ENCODE measurements at regions not wholly inside any gene's neighbourhood (a gene's known extent, or its start where the extent isn't known, plus 50 kb on each side); places are given as distances from the start of the nearest gene placed in this dataset.

DNA sequence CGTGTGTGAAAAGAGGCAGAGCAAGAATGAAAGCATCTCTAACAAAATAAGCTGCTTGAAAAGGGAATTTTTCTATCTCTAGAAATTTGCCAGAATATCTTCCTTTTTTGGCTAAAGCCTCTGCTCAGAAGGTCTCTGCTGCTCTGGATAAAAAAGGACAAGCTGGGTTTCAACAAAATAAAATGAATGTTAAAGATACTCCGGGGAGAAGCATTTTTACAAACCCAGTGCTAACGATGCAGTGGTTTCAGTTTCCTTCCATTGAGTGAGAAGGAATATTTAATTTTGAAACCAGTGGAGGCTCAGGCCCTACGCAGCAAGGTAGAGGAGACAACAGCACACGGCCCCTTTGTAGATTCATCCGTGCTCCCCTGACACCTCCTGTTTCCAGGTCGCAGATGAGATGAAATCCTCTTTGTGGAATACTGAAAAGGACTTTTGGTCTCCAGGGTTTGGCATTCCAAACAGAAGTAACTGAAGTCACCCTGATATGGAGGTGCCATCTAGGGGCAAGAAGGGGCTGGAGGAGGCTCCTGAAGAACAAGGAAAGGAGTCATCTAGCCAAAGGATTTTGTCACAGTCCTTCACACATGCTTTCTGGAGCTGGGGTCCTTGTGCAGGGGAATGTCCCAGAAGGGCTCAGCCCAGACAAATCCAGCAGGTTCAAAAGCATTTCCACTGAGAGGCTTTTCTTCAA lies 65.7 kb upstream of the SYT6 start:
- DNase-seq: no peak

DNA sequence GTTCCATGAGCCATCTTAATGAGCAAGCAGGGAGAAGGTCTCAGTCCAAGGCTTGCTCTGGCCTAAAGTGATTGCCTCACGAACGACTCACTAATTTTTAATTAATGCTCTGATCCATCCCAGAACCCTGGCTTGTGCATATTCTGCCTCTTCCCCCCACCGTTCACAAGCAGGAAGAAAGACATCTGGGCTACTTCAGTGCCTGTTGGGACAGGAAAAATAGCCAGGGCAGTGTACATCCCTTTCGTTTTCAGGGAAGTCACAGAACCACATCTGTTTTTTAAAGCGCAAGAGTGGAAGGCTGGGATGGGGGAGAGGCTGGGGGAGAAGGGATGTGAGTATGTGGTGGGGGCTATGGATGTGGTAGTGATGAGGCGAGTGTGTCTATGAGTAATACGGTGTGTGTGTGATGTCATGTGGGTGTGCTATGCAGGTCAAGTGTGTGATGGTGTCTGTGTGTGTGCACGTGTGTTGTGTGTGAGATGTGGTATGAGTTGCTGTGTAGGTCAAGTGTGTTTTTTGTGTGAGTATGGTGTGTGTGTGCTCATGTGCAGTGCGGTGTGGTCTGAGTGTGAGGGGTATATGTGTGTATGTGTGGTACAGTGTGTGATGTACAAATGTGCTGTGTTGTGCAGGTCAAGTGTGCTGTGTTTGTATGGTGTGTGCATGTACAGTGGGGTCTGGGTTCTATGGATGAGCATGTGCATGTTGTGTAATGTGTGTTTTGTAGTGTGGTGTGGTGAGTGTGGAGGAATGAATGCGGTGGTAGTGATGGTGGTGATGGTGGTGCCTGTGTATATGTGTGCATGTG lies 64.9 kb upstream of the SYT6 start:
- no peak for DNase-seq

DNA sequence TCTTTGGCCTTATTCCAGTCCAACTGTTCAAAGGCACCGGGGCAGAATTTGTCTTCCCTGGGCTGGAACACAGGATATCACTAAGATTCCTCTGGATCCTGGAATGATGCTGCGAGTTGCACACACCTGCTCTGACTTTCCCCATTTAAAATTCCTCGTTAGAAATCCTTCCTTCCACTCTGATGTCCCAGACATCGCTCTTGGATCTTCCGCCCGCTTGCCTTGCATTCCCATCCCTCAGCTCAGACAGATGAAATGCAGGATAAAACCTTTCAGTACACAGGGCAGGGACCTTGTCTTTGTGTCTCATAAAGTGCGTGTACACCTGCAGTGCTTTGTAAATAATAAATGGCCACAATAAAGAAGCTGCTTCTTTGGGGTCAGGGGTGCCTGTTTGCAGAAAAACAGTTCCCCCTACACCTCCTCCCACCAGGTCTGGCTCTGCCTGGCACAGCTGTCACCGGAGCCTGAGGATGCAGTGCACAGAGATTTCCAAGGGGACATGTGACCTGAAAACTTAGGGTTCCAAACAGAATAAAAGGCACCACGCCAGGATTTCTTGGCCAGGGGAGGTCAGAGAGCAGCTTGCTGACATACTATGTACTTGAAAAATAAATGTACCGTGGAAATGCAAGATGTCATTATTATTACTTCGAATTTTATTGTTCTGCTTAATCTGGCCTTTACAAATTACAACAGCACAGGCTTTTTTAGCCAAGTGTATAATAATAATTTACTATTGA lies 62.9 kb upstream of the SYT6 start:
- no peak for DNase-seq

DNA sequence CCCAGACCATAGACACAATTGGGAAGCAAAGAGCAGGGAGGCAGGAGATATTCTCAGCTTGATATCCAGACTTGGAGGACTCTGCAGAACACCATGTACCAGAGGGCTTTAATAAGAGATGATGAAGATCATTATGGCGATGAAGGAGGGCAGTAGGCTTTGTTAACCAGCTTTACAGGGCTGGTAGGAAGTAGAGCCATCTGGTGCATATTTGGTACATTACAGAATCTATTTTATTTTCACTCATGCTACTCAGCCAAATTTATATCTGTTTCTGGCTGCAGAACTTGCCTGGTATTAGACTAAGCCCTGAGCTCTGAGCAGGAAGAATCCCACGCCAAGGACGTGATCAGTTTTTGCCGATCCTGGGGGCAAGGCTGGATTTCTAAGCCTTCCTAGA lies 61.8 kb upstream of the SYT6 start:
- no peak for DNase-seq

DNA sequence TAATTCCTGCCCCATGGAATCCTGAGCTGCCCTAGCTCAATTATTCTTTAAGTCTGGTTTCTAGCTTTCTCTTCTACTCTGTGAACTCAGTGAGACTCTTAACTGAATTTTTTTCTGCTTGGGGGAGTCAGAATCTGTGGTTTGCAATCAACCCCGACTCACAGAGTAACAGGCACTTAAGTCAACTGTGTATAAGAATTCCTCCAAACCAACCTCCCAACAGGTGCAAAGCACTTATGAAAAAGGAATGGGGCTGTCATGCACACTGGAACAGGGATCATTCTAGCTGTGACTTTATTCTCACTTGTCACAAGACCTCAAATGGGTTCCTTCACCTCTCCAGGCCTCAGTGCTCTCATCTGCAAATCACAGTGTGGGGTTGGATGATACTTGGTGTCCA lies 60.3 kb upstream of the SYT6 start:
- no peak for DNase-seq

DNA sequence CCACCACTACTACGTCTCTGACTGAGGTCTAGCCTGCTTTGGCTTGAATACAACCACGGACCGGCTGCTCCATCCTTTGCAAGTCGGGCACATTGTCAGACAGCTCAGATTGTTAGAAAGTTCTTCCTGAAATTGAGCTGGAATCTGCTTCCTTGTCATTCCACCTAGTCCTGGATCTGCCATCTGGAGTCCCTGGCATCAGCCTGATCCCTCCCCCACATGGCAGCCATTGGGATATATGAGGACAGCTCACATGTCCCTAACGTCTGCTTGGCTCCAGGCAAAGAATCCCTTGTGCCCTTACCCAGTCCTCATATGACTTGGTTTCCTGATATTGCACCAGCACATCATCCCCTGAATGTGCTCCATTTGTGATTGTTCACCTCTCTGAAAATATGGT lies 56.3 kb upstream of the SYT6 start:
- no peak for DNase-seq

DNA sequence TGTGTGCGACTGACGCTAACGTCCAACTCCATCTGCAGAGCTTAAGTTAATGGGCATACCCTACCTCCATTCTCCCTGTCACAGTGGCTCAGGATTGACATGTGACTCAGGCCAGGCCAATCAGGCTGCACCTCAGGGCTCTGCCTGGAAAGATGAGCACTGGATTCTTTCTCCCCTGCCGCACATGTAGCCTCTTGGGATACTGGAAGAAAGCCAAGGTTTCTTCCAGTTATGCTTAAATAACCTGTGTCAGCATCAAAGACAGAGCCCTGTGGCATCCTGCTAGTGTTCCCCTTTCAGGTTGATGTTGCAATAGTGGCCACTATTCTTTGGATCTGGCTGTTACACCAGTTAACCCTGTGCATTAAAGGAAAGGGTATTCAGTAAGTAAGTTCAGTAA lies 55.0 kb upstream of the SYT6 start:
- no peak for DNase-seq

DNA sequence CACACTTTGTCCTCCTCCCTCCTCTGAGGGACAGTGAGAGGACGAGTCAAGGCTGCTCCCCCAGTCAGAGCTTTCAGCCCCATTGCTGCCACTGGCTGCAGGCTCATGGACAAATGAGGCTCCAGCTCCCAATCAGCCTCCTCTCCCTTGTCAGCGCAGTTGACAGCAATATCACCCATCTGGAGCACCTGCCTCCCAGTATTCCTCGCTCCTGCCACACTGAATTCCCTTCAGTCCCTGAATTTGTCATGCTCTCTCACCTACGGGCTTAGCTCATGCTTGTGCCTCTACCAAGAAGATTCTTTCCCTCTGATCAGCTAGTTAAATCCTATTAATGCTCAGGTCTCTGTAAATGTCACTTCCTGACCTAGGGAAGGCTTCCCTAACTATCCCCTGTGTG lies 54.4 kb upstream of the SYT6 start:
- DNase-seq: no peak

DNA sequence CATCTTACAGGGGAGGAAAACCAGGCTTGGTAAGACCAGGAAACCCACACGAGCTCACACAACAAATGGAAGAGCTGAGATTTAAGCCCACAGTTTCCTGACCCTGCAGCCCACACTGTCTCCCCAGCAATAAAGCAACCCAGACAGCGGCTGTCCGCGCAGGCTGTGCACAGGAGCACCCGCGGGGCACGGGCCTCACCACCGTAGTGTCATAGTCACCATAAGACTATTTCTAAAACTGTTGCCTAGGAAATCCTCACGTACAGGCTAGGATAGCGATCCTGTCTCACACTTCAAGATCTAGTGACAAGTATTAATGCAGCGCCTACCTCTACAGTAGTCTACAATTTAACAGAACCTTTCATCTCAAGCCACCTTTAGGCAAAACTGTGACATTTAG lies 54.0 kb upstream of the SYT6 start:
- no peak for DNase-seq

DNA sequence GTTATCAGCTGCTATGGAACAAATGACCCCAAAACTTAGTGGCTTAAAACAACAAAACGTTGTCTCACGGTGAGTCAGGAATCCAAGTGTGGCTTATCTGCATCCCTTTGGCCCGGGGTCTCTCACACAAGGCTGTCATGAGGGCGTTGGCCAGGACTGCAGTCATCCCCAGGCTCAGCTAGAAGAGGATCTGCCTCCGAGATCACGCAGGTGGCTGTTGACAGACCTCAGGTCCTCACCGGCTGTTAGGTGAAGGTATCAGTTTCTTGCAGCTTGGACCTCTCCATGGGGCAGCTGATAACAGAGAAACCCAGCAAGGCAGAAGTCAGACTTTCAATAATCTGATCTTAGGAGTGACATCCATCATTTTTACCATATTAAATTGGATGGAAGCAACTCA lies 52.7 kb upstream of the SYT6 start:
- DNase-seq: no peak

DNA sequence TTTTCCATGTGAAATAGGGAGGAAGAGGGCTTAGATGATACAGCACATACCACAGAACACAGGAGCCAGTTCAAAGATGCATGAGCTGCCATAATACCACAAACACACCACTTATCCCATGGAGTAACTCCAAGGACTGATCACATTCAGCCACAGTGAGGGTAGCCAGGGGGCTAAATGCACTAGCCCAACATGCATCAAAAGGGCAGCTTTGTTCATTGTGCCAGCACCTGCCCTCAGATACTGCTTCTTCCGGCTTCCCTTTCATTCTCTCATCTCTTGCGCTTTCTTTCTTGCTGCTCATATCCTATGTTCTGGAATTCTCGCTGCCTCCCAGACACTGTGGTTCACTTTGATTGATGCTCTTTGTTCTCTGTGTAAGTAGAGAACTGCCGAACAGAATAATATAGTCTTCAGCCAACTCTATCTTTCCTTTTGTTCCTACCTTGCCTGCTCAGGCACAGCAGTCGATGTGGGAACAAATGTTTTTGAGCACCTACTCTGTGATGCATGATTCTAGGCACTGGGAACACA lies 50.0 kb upstream of the SYT6 start:
- DNase-seq: no peak
